ENCODE measurements at regions not wholly inside any gene's neighbourhood (a gene's known extent, or its start where the extent isn't known, plus 50 kb on each side); places are given as distances from the start of the nearest gene placed in this dataset.

GRCh38 chr7:46559194-46559832 lies 638.2 kb upstream of the IGFBP3 start:
- Histone ChIP-seq H3K4me1 (peaks cover 0 to 5% (median 0%) of the 10 kb centered on the region in 3 donors), H3K27ac (no peak overlapping the region), H3K9me3 (no peaks in the 10 kb centered on the region), H3K27me3 (no peaks in the 10 kb centered on the region), H3K36me3 (no peaks in the 10 kb centered on the region), H3K4me3 (no peak overlapping the region)
- intact Hi-C loops (cut with DNase I) = no loop called here
- no peak for ATAC-seq
- TF ChIP-seq CTCF (IDR thresholded peaks at IDR 0.05) = no peak
- 75 to 77% methylated on average over 7 of the region's 7 CpGs for WGBS, 2 donors
- DNase-seq = no peak
- FAIRE-seq = no peak

GRCh38 chr7:46558482-46559193 lies 637.6 kb upstream of the IGFBP3 start:
- intact Hi-C loops (cut with DNase I) = no loop called here
- H3K27ac ChIP-seq = no peak overlapping the region
- peaks cover 0 to 5% (median 0%) of the 10 kb centered on the region in 3 donors for H3K4me1 ChIP-seq
- 63% methylated on average over 3 of the region's 3 CpGs for WGBS, 2 donors
- ATAC-seq (no peak), FAIRE-seq (no peak), DNase-seq (no peak)
- no peaks in the 10 kb centered on the region for H3K36me3 ChIP-seq
- no peaks in the 10 kb centered on the region for H3K27me3 ChIP-seq
- no peaks in the 10 kb centered on the region for H3K9me3 ChIP-seq
- TF ChIP-seq CTCF (IDR thresholded peaks at IDR 0.05) = no peak
- no peak overlapping the region for H3K4me3 ChIP-seq

GRCh38 chr7:46557781-46558180 lies 636.7 kb upstream of the IGFBP3 start:
- Histone ChIP-seq H3K27ac (peak overlapping the region in 2 of 4 donors; percentile 39 to 61), H3K36me3 (no peaks in the 10 kb centered on the region), H3K9me3 (no peaks in the 10 kb centered on the region), H3K27me3 (no peaks in the 10 kb centered on the region), H3K4me3 (no peak overlapping the region), H3K4me1 (peaks cover 0 to 5% (median 0%) of the 10 kb centered on the region in 3 donors)
- FAIRE-seq (no peak), DNase-seq (no peak), ATAC-seq (no peak)
- no peak for TF ChIP-seq CTCF (IDR thresholded peaks at IDR 0.05)
- whole genome bisulfite sequencing, 2 donors = 38 to 55% methylated on average over 3 of the region's 3 CpGs
- intact Hi-C loops (cut with DNase I) = no loop called here

- intact Hi-C loops (cut with DNase I) = no loop called here
- peak overlapping the region in 2 of 4 donors; percentile 39 to 61 for H3K27ac ChIP-seq
- FAIRE-seq (peak; percentile 45), ATAC-seq (peak; percentile 61 to 79 (median 73)), DNase-seq (peak in 1 of 6 donors; percentile 13)
- 45 to 52% methylated on average over 5 of the region's 5 CpGs for WGBS, 2 donors
- H3K4me1 ChIP-seq = peaks cover 0 to 5% (median 0%) of the 10 kb centered on the region in 3 donors
- no peaks in the 10 kb centered on the region for H3K9me3 ChIP-seq
- no peak for TF ChIP-seq CTCF (IDR thresholded peaks at IDR 0.05)
- no peaks in the 10 kb centered on the region for H3K27me3 ChIP-seq
- H3K36me3 ChIP-seq = no peaks in the 10 kb centered on the region
- H3K4me3 ChIP-seq = no peak overlapping the region
Observed at GRCh38 chr7:46557295-46557711, 636.2 kb upstream of the IGFBP3 start.
